ENCODE measurements at regions not wholly inside any gene's neighbourhood (a gene's known extent, or its start where the extent isn't known, plus 50 kb on each side); places are given as distances from the start of the nearest gene placed in this dataset.

DNA sequence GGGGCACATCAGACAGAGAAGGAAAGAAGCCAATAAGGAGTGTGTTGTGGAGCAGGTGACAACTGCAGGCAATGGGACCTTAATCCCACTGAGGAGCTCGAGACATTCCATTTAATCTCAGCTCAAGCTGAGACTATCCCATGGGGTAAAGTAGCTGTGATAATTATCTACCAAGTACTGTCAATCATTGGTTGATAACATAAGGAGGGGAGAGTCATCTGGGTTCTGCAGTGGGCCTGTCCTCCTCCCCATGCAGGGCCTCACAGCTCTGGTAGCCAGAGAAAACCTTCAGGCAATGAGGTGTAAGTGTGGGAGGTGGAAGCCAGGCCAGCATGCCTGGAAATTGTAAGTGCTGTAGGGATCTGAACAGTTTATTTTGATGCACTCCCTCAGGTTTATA is 375.0 kb upstream of the ARID1B start:
- DNase-seq, result no peak

DNA sequence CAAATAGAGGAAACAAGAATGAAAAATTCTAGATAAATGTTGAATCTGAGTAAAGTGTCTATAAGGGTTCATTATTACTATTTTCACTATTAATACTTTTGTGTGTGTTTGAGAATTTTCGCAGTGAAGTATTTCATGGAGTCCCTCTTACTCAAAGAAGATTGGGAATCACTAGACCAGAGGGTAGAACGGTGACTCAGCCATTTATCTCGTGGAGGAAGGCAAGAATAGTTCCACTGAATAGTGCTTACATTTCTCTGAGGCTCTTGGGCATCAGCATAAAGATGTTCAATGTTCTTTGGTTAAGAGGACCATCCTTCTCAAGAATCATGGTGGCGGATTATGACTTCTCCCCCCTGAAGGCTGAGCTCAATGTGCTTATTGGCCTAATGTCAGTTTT is 376.7 kb upstream of the ARID1B start:
- no peak for DNase-seq

DNA sequence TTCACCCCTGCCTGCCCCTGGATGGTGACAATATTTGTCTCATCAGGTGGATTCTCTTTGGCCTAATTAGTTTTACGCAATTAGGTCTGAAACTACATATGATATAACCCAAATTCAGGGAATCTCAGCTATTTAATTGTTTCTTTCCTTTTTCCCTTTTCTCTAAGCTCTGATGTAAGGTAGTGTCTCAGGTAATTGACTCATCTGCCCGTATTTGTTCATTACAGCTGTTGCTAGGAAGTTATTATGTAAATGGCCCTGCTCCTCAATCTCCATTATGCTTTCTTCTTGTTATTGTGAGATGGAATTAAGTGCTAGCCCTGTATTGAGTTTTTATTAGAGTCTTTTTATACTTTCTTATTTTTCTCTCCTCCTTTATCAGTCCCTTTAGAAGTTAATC is 378.2 kb upstream of the ARID1B start:
- DNase-seq, result no peak

DNA sequence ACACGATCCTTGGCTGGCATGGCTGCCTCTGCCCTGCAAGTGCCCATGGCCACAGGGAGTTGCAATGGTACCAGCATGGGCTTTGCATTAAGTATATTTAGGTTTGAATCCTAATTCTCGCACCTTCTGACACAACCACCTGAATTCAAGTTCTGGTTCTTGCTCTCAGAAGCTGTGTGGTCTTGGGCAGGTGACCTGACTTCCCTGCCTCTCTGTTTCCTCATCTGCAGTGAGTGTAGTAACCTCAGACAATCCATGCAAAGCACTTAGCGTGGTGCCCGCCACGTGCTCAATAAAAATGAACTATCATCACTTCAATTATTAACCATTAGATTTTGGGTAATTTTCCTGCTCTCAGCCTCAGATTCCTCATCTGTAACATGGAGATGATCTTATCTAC is 378.8 kb upstream of the ARID1B start:
- no peak for DNase-seq

DNA sequence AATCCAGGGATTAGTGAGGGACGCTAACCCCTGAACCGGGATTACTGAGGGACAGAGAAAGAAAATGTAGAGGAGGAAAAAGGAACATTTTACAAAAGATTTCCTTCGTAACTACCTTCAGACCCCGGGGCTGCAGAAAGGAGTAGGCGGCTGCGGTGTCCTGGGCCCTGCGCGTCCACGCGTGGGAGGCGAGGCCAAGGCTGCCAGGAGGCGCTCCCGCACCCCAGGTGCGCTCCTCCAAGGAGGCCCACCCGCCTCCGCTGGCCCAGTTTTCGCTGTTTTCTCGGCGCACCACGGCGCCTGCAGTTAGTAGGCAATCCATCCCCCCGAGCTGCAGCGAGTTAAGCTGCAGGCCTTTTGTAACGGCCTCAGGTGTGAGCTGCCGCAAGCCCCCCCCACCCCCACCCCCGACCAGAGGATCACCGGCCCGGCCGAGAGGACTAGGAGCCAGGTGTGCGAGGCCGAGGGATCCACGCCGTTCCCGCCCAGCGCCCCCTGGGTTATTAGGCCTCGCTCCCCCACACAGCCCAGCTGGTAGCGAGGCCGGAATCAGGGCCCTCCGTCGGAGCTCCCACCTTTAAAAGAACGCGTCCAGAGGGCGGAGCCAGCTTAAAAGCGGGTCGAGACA is 380.3 kb upstream of the ARID1B start:
- peak in 1 of 2 donors; percentile 26 for DNase-seq

DNA sequence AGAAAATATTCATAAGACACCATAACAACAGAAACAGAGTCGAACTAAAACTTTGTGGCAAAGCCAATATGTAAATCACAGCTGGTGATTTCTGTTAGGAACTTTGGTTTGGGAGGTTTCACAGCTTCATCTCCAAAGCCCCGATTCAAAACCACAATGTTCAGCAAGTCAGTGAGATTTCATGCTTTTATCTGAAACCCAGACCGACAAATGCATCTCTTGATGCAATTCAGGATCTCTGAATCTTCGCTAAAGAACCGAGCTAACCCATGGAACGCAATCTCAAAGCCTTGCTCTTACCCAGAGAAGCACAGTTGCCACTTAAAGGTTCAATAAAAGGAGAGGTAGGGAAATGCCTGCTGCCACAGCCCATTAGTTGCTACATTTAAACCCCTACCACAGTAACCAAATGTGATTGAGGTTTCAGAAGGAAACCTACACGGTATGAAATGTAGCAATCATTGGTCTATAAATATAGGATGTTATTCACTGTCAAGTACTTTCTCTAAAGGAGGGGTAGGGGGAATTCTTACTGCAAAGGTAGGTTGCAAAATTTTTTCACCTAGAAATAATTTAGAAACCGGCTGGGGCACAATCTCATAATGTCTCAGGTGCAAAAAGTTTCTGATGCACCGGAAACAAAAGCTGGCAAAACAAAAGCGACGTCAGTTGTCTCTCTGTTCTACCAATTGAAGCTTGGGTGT is 381.0 kb upstream of the ARID1B start:
- peak; percentile 7 to 51 for DNase-seq

DNA sequence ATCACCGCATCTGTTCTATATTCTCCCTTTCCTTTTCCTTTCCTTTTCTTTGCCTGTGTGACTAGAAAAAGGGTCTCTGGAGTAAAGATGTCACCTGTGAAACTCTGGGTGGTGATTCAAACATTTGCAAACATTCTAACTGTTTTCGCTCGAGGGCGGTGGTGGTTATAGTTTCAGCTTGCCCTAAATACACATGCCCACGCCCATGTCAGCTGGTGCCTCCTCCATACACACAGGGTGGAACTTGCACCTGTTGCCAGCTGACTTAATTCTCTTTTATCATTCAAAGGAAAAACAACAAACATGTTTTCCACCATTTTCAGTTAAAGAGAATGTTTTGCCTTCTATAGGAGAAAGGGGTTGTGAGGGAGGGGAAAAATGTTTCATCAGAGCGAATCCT is 381.9 kb upstream of the ARID1B start:
- peak; percentile 23 to 53 for DNase-seq

DNA sequence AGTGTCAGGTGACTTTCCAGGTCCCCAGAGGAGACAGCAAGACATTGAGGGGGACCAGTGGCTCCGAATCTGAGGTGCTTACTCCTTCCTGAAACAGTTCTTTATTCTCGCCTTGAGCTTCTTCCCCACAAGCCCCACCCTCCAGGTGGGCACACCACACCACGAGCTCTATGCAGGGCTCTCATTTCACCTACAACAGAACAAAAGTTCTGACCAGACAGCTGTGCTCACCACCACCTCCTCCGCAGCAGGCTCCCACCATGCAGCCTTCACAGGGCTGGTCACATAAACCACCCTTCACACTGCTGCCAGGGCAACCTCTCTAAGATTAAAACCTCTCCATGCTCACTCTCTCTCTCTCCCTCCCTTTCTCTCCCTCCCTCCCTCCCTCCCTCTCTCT is 384.5 kb upstream of the ARID1B start:
- no peak for DNase-seq

DNA sequence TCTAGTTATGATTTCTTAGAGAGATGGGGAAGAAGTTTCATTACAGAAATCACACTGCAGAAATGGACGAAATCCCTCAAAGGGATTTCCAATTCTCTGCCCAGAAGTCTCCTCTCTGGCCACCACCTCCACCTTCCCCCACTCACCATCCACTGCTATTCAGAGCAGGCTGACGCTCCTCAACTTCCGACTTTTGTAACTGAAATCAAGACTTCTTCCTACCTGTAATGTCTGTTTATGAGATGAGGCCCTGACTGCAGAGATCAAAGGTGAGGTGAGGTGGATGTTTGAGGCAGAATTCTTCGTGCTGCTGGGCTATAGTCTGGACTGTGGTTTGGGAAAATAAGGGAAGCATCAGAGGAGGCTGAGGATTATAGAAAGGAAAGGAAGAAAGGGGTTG is 385.2 kb upstream of the ARID1B start:
- DNase-seq, result no peak

DNA sequence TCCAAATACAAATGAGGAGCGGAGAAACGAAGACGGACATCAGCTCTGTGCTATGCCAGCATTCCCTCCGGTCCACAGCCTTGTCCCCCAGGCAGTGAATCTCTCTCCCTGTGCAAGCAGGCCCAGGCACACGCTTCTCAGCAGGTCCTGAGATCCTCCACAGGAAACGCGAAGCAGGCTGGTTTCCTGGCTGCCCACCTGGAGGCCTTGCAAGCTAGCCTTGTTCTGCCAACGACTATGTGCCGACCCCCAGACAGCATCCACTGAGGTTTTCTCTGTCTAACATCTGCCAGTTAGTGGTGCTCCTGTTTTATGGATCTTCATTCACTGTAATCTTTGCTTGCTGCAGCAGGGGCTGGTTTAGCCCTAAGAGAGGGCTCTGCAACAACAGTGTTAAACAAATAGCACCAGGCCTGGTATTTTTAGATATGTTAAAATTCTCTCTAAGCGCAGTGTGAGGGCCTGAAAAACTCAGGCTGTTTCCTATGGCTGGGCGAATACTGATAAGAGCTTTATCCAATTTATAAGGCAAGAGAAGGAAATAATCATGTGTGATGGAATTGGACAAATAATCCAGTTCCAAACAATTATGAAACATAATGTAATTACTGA is 386.0 kb upstream of the ARID1B start:
- DNase-seq, result no peak

GRCh38 chr6:156390621-156391020 is 386.6 kb upstream of the ARID1B start:
- no peak for DNase-seq

- no peak for DNase-seq
Measured at GRCh38 chr6:156389296-156389695, 387.9 kb upstream of the ARID1B start.

- no peak for DNase-seq
Measured at GRCh38 chr6:156387472-156387871, 389.7 kb upstream of the ARID1B start.

GRCh38 chr6:156383059-156383458 is 394.1 kb upstream of the ARID1B start:
- DNase-seq, result no peak

DNA sequence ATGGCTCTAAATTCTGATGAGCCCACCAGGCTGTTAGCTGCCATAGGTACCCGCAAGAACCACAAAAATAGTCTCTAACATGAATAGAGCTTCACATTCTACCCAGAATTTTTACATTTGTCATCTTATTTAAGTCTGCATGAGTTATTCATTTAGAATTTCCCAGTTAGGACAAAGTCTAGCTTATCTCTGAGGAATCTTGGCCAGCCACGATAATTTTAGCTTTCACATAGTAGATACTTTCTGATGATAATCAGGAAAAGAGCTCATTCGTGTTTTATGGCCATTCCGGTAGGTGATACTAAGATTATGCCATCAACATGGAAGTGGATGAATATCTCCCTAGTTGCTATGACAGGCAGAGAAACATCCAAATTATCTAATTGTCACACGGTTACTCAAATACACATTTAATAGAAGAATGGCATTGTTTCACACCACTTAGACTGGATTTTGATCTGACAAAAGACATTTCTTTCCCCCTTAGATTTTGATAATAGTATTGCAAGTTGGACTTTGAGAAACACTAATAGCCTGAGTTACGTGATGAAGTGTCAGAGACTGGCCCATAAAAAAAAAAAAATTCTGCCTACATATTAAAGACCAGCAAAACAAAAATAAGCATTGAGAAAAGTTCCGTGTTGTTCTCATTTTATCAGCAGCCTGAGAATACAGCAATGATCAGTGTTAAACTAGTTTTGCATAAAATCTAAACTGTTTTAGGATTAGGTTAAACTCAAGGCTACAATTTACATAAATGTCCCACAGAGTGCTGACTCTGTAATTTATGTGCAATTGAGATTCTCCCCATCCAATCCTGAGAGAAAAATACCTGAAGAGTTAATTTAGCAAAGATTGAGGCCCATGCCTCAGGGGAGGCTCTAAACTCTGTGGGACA is 397.5 kb upstream of the ARID1B start:
- no peak for DNase-seq

DNA sequence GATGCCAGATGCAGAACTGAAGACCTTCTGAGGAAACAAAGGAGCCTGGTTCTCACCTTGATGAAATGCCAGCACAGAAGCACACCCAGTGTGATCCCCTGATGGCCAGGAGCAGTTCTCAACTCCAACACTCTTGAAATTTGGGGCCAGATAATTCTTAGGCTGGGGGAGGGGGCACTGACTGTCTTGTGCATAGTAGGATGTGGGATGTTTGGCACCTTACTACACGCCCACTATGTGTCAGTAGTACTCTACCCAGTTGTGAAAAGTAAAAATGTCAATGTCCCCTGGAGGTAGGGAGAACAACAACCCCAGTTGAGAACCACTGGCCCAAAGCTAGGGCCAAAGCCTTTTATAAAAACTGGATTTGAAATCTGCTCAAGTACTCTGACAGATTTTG is 398.3 kb upstream of the ARID1B start:
- DNase-seq, result peak in 1 of 2 donors; percentile 30

- DNase-seq, result no peak
Measured at GRCh38 chr6:156376091-156376490, 401.1 kb upstream of the ARID1B start.

DNA sequence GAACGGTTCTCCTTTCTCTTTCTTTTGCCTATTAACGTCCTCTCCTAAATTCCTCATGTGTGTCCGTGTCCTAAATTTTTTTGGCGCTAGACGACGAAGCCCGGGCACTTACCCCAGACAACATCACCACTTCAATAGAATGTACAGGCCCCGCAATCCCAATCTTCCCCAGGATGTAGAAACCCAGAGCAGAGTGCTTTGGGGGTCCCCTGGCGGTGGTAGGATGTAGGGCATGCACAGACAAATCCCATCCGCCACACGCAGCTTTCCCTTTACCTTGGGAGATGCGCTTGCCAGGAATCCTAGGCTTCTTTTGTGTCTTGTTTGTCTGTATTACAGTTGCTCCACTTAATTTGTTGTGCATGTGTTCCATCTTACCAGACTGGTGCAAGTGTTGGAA is 417.3 kb upstream of the ARID1B start:
- no peak for DNase-seq

DNA sequence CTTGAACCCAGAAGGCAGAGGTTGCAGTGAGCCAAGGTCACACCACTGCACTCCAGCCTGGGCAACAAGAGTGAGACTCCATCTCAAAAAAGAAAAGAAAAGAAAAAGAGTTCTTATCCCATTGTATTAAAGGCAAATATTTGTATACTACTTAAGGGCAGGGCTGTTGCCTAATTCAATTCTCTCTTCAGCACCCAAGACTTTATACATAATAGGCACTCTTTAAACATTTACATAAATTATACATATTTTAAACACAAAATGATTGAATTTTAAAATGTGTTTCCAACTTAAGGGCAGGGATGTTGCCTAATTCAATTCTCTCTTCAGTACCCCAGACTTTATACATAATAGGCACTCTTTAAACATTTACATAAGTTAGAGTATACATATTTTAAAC is 424.3 kb upstream of the ARID1B start:
- DNase-seq, result no peak

DNA sequence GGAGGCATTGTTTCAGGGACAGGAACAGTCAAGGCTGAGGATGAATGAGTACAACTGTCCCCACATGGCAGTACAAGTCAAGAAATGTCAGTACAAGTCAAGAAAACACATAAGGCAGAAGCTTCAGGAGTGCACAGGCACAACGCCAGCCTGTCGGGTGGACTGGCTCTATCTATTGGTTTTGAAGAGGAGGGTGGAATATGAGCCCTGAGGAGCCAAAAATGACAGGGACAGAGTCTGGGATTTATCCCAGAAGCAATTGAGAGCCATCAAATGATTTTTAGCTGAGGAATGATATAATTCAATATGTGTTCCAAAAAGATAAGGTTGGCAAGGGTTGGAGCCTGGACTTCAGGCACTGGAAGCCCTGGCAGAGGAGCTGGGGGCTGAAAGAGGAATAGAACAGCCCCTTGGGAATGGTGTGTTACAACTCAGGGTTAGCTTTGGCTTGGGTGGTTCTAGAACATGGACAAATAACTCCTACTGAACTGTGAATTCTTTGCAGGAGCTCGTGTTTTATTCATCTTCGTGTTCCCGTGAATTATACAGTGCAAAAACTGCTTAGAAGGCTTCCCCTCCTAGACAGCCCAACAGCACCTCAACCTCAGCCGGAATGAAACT is 425.7 kb upstream of the ARID1B start:
- no peak for DNase-seq

DNA sequence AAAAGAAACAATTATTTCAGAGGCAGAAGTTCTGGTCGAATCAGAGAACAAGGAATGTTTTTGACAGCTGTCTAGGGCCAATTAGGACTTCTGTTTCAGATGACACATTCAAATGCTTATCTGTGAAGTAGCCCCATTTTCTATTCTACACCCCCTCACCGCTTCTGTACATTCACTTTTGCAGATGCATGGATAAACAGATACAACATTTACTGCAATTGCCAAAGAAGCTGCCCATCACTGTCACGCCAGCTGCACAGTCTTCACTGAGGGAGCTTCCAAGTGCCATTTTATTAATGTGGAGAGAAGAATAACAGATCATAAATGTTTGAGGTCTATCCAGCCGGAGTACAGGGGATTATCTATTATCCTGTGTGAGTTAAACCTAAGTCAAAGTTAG is 426.8 kb upstream of the ARID1B start:
- DNase-seq, result no peak

- no peak for DNase-seq
Measured at GRCh38 chr6:156348849-156349248, 428.3 kb upstream of the ARID1B start.

GRCh38 chr6:156348424-156348823 is 428.8 kb upstream of the ARID1B start:
- no peak for DNase-seq

Measured in CD4-positive, alpha-beta T cell treated with Interferon alpha-2 for 1 hour (primary cell).